Inferior parietal cortex (tissue), 1 donor: ENCODE measurements at regions not wholly inside any gene's neighbourhood (a gene's known extent, or its start where the extent isn't known, plus 50 kb on each side); places are given as distances from the start of the nearest gene placed in this dataset.

Source experiments
- DNase-seq: peaks from one replicate; pipeline ENCODE4 v3.0.0-alpha.2; 2016; ENCODE audit errors: extremely low spot score

DNA sequence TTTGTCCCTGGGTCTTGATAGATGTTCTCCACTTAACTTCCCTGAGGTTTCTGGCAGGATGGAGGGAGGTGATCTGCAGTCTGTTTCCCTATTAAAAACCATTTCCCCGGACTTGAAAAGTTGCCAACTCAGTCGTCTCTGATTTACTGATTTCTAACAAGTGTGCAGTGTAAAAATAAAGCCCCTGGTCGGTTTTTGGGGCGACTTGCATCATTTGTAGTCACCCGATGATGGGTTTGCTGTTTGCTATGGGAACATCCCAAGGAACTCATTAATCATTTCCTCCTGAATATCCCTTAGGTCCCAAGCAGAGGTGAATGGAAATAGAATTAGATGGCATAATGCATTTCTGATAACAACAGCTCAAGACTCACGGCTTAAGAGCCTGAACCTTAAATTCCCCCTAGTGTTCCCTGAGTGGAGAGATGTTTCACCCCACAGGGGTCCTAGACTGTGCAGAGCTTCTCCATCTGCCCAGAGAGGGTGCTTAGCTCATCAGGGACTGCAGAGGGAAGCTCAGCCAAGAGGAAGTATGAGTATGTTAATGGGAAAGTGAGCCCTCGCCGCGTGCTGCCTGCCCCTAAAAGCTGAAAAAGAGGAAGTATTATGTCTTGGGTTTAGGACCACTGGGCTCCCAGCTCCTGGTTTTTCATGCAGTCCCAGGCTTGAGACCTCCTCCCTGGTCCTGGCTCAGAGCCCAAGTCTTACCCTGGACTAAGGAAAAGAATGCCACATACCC, 115.1 kb upstream of the DAP start:
- DNase-seq: no peak

DNA sequence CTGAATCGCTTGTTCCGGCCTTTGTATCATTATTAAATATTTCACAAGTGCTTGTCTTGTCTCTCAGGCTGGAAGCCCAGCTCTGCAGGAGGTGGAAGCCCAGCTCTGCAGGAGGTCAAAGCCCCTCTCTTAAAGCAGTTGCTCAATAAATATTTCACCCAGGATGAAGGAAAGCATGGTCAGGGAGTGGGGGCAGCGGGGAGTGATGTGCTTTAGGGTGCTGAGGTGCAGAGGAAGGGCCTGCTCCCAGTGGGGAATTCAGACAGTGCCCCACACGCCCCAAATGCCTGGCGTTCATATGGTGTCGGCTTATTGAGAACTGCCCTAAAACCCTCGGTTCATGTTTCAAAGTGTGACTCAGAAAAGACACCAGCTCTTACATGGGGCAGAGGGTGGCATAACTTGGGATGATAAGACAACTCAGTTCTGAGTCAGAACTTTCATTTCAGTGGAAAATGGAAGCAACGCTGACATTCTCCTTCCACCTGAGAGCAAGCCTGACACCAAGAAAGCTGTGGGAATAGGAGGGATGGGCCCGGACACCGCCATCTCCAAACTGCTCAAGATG, 114.3 kb upstream of the DAP start:
- no peak for DNase-seq

DNA sequence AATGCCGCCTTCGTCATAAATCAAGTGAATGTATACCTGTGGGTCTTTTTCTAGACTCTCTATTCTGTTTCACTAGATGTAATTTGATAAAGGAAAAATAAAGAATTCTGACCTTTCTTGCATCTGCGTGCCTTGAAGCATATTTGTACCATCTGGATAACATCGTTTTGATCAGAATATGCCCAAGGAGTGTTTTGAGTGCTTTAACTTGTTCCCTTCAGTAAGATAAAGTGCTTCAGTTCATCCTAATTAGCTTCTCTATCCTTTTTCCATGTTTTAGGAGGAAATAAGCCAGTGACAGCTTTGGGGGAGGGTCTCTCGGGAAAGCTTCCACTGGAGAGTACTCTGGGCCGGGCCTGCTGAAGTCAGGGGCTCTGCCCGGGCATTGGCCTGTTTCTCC, 113.5 kb upstream of the DAP start:
- no peak for DNase-seq

DNA sequence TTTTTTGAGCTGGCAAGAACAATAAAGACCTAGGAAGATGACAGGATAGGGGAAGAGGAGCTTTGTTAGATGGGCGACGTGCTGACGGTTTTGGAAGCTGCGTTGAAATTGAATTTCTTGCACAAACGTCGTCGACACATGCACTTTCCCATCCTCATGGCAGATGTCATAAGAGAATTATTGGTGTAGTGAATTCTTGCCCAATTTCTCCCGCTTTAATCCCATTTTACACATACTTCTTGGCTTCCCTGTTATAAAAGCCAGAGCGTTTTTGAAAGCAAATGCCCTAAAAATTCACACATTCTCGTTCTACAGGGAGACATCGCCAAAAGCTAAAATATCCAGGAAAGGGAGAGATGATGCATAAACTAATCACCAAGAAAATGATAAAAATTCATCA, 109.8 kb upstream of the DAP start:
- DNase-seq: no peak

DNA sequence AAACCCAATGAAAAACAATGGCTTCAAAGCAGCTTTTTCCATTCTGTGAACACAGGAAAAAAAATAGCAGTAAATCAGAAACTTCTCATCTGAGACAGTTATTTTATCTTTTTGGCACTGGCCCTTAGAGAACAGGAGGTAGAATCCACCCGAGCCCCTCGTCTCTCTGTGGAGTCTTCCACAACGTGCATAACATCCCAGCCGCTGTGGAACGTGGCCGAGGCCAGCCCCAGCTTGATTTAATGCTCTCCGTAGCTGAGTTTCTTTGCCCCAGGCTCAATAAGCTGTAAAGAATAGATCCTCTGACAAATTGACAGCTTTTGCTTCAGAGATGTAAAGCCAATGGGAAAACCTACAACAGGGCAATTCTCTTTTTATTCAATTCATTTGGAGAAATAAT, 107.9 kb upstream of the DAP start:
- no peak for DNase-seq

DNA sequence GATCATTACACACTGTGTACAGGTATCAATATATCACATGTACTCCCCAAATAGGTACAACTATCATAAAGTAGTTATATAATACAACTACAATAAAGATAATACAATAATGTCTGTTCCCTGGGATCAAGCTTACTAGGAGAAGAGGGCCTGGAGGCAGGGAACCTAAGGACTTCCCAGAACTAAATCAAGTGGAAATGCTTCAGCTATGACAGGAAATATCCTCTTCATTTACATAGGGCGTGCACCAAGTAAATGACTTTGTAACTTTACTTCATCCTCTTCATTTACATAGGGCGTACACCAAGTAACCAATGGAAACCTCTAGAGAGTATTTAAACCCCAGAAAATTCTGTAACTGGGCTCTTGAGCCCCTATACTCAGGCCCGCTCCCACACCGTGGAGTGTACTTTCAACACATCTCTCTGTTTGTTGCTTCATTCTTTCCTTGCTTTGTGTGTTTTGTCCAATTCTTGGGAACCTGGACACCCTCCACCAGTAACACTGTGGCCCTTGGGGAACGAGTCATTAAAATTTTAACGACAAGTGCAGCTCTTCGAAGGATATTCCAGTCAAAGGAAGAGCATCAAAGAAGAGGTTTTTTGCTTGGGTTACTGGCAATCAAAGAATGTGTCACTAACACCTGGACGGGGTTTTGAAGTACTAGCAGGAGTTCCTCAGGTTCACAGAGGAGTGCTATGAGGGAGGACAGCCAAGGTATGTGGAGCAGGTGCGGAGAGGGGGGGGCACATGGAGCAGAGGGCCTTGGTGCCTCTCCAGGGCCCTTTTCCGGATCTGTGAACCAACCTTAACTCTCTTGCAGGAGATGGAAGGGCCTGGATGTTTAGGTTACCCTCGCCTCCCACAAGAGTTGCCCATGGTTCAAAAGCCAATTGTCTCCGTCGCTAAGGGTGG, 106.6 kb upstream of the DAP start:
- DNase-seq: no peak

DNA sequence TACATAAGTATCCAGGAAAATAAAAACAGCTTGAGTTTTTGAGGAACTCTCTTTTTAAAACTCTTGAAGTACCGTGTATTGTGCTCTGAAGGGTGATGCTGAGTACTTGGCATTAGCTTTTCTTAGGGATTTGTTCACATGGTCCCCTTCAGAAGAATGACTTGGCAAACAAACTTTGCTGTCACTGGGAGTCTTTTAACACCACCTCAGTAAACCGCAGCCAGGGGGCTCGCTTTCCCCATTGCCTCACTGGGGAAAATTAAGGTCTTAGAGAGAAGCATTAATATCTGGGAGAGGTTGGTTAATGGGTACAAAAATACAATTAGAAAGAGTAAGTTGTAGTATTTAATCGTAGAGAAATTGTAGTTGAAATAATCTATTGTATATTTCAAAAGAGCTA, 105.9 kb upstream of the DAP start:
- DNase-seq: no peak

DNA sequence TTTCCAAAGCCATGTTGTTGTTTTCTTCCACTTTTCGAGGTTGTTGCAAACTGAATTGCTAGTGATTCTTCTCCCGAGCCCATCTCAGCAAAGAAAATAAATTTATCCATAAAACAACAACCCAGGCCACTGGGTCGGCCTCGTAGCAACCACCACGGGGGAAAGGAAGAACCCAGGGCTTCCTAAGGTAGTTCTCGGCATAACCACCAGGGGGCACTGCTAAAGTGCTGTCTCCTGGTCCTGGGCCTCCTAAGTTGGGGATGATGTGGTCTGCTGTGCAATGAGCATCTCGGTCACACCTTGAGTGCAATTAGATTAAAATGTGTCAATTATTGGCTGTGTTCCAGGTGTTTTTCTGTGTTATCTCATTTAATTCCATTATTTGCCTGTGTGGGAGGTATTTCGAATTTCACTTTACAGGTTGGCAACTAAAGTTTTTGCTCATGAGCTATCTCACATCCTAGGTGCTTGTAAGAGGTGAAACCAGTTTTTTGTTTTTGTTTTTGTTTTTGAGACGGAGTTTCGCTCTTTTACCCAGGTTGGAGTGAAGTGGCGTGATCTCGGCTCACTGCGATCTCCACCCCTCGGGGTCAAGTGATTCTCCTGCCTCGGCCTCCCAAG, 102.8 kb upstream of the DAP start:
- peak; percentile 61 for DNase-seq

DNA sequence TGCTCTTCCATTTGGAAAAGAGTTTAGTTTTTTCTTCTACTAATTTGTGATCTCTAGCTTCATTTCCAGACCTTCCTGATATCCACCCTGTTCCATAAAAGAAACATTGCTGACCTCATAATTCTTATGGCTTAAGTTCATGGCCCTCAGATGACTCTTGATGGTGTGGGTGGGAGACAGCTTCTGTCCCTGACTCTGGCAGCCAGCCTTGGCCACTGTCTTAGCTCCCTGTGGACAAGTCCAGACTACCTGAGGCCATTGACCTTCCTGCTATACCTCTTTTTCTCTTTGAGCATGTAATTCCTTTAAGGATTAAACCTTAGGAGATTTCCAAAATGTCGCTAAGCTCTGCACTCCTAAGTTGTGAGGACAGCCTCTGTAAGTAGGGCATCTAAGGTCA, 101.1 kb upstream of the DAP start:
- no peak for DNase-seq

DNA sequence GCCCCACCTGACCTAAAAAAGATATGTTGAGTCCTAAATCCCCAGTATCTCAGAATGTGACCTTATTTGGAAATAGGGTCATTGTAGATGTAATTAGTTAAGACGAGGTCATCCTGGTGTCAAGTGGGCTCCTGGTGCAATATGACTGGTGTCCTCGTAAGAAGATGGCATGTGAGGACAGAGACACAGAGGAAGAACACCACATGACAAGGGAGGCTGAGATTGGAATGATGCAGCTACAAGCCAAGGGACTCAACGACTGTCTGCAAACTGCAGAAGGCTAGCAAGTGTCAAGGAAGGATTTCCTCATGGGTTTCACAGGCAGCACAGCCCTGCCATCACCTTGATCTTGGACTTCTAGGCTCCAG, 100.4 kb upstream of the DAP start:
- DNase-seq: no peak

DNA sequence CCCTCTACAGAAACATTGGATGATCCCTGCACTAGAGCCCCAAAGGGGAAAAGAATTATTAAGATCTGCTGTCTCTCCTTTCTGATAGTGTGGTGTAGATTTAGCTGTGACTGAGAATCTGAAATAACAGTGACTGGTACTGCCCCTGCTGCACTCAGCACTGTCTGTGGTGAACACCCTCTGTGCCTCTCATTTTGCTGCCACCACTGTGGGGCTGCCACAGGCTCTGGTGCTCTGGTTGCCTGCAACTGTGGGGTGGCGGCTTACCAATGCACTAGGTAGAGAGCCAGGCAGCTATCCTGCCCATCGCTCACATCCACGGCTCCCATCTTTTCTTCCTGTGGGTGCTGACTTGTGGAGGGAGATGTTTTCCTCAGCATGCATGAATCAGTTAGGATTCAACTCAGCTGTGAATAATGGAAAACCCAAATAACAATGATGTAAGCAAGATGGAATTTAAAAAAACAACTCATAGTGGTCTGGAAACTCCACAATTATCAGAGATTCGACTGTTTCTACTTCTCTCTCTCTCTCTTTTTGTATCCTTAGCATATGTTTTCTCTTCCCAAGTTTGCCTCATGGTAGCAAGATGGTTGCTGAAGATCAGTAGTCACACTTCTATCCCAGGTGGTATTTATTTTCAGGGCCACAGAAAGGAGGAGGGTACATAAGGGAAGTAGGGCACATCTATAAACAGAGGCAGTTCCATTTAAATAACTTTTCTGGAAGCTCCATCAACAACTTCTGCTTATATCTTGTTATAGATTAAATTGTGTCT, 99.8 kb upstream of the DAP start:
- no peak for DNase-seq

DNA sequence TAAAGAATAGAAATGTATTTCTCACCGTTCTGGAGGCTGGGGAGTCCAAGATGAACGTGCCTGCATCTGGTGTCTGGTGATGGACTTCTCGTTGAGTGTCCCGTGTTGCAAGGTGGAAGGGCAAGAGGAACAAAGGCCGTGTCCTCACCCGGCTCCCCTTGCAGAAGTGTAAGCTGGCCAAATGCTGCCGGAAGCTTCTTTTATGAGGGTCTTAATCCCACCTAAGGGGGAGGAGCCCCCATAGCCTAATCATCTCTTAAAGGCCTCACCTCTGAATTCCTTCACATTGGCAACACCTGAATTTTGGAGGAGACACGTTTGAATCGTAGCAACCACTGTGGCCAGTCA, 99.1 kb upstream of the DAP start:
- DNase-seq: no peak

DNA sequence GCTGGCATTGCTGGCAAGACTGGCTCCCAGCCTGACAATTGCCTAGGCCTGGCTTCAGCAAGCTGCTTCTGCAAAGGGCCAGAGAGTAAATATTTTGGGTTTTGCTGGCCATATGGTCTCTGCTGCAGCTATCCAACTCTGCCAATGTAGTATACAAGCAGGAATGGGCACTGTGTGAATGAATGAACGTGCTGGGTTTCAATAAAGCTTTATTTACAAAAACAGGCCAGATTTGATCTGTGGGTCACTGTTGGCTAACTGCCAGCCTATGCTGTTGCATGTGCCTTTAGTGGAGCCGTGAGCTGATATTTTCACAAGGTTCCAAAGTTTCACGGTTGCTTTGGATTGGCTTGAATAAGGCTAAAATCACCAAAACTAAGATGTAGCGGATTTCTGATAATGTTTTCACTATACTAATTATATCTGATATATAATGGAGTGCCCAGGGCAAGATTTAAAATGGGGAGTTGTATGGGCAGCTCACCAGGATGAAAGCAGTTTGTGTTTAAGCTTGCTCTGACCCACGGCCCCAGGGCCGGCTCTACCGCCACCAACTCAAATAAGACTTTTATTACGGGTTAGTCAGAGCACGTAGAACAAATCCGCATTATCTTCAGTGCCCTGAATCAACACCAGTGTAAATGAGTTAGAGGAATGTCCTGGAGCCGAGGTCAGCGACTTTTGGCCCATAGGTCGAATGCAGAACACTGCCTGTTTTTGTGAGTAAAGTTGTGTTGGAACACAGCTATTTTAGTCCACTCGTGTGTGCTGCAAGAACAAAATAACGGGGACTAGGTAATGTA, 98.6 kb upstream of the DAP start:
- no peak for DNase-seq

DNA sequence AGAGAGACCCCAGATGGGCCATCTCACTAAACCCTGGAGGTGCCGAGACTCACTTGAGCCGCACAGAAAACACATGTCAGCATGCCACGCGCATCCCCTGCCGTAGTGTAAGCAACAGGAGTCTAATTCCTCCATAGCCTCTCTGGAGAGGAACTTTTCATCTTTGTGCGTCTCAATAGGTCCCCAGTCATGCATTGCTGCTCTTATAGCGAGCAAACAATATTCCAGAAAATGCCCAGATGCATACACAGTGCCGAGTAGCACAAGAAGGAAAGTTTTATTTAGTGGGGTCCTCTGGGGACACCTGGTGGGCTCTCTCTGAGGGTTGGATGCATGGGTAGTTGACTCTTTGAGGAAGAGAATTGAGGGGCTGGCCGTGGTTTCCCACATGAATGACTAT, 97.9 kb upstream of the DAP start:
- DNase-seq: no peak

DNA sequence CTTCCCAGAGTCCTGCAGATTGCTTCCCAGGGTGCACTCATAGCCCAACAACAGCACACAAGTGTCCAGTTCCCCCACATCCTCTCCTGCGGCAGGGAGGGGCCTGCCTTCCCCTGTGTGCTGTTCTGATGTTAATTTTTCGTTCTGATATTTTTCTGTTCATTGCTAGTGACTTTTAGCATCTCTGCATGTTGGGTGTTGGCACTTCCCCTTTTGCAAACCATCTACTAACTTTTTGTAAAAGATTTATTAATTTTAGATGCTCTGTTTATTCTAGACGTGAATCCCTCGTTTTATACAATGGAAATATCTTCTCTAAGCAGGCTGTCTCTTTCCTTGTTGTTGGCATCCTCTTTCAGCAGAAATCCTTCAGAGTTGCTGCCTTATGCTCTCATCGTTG, 97.3 kb upstream of the DAP start:
- DNase-seq: no peak

DNA sequence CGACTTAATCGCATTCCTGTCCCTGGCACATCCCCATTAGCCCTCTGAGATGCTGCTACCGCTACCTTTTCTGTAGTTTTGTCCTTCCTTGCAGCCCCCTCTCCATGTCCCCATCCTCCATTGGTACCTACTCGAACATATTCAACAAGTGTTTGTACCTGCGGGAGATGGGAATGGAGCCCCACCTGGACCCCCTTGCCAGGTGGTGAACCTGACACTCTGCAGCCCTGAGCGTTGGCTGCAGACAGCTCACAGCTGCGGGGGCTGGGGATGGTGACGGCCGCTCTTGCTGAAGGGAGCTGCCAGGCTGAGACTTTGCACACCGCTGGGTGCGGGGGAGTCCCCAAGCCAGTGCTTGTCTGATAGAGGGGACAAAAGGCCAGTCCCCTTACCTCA, 96.3 kb upstream of the DAP start:
- no peak for DNase-seq

DNA sequence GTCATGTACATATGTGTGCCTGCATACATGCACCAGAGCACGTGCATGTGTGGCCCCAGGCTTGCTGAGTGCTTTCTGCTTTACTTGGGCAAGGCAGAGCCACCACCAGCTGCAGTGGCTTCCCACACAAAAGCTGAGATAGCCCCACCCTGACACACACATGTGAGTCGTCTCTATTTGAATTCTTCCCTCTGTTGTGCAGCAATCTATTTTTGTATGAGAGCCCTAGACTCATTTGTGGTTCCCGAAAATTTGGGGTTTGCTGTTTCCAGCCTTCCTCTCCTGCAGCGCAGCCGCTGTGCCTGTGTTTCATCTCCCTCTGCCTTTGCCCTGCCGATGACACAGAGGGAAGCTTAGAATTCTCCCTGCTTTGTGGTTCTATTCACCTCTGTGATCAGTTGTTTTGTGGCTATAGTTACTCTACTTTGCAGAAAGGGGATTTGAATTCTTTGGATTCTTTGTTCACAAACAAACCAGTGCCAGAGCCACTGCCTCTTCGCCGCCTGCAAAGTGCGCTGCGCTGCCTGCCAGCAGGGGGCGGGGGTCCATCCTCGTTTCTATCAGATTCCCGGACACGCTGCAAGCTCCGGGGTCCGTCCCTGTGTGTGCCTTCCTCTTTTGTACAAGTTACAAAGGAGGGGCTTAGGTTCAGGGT, 95.8 kb upstream of the DAP start:
- DNase-seq: peak; percentile 74

DNA sequence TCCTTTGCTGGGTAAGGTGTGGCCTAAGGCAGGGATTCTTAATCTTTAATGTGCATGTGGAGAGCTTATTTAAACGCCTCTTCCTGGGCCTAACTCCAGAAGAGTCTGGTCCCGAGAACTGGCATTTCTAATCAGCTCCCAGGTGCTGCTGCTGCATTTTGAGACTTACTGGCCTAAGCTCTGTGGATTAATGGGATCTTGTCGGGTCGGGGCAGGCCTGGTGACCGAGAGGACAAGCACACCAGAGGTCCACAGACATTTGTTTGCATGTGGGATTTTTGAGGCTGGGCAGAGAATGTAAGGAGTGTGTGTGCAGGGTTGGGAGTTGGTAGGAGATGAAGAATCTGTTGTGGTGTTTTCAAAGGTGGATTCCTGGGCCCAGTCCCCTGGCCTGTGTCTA, 95.0 kb upstream of the DAP start:
- DNase-seq: no peak

DNA sequence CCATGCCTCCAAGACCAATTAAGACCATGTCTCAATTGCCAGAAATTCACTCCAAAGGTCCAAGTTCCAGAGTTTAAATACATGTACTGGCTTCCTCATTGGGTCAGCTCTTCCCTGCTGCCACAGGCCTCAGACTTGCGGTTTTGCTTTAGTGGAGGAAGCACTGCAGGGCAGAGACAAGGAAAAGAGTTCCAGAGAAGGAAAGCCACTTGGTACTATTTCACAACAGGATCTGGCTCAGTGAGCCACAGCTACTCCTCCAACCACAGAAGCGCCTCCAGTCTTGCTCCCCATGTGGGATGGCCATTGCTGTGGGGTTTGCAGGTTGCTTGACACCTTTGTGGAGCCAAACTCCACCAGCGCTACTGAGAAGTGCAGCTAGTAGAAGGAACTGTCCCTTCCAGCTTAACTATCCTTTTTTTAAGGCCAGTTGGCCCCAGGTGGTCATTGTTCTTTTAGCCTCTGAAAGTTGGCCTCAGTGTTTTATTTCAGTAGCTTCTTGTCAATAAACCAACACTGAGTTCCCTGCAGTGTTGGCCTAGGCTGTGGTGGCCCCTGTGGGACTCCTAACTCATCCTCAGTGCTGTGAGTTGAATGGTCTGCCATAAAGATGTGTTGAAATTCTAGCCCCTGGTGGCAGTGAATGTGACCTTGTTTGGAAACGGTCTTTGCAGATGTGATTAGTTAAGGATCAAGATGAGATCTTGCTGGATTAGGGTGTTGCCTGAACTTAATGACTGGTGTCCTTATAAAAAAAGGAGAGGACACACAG, 93.7 kb upstream of the DAP start:
- no peak for DNase-seq

DNA sequence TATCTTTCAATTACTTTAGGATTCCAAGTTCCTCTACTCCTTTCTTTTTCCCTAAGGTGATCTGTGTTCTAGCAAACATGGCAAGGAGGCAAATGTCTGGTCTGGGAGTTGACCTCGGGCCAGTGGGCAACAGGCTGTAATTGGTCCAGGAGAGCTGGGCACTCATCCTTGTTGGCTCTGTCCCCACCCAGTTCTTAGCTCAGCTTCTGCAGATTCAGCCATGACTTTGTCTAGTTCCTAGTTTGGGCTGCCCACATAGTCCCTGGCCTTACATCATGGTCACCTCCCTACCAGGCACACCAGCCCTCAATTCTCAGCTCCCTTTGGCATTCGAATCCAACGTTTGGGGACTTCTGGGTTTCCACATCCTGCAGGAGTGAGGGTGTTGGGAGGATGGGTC, 92.1 kb upstream of the DAP start:
- no peak for DNase-seq
